Colon (tissue), 2 donors: ENCODE measurements at regions not wholly inside any gene's neighbourhood (a gene's known extent, or its start where the extent isn't known, plus 50 kb on each side); places are given as distances from the start of the nearest gene placed in this dataset.
"Not testable (repeated sequence)": the region's sequence is repeated elsewhere in the genome, so short reads cannot be mapped to it uniquely, and the experiment has no call there.

Experiments
- FAIRE-seq: peaks from 2 replicates; lab custom pipeline; 2012; peaks lifted over from hg19 to GRCh38; lab: Jason Lieb, UNC
- donor health status: control.
- donor health status: control.

DNA sequence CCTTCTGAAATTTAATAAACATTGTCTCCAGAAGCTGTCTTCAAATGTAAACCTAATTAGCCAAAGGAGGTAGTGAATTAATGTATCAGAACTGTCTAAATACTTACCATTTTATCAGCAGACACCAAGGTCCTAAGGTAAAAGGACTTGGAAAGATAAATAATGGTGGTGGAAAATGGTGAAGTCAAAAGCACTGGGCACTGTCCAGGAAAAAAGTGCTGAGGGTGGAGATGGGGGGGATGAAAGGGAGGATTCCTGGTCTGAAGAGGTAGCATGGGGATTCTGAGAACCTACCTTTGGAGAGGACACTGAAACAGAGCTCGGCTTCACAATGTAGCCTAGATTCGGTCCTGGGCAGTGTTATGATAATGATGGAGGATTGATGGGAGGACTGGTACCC lies 149.0 kb upstream of the DPH6 start:
- FAIRE-seq, result no peak

- FAIRE-seq, result no peak
Observed at GRCh38 chr15:35696767-35697231, 150.8 kb upstream of the DPH6 start.

- FAIRE-seq, result no peak
Observed at GRCh38 chr15:35697549-35698299, 151.8 kb upstream of the DPH6 start.

DNA sequence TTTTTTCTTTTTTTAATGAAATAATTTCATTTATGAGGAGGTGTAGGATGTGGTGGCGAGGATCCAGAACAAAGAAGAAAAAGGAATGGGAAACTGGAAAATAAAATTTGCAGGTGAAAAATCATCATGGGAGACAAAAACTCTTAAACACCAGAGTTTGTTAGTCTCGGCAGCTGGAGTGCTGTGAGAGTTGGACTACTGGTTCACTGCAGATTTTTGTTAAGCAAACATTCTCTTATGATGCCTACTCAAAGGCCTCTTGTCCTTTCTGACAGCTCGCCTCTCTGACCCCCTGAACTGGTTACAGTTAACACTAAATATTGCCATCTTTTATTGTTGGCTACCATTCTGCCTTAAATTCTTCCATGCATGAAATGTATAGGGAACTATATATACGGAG lies 152.4 kb upstream of the DPH6 start:
- no peak for FAIRE-seq

- no peak for FAIRE-seq
Observed at GRCh38 chr15:35698966-35699575, 153.1 kb upstream of the DPH6 start.

DNA sequence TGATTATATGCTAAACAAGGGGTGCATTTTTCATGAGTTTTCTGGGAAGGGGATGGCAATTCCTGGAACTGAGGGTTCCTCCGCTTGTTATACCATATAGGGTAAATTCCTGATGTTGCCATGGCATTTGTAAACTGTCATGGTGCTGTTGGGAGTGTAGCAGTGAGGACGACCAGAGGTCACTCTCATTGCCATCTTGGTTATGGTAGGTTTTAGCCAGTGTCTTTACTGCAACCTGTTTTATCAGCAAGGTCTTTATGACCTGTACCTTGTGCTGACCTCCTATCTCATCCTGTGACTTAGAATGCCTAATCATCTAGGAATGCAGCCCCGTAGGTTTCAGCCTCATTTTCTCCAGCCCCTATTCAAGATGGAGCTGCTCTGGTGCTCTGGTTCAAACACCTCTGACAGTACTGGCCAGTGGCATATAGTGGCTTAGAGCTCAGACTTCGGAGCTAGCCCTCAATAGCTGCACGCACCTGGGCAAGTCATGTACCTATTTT lies 154.2 kb upstream of the DPH6 start:
- not testable (repeated sequence) for FAIRE-seq

DNA sequence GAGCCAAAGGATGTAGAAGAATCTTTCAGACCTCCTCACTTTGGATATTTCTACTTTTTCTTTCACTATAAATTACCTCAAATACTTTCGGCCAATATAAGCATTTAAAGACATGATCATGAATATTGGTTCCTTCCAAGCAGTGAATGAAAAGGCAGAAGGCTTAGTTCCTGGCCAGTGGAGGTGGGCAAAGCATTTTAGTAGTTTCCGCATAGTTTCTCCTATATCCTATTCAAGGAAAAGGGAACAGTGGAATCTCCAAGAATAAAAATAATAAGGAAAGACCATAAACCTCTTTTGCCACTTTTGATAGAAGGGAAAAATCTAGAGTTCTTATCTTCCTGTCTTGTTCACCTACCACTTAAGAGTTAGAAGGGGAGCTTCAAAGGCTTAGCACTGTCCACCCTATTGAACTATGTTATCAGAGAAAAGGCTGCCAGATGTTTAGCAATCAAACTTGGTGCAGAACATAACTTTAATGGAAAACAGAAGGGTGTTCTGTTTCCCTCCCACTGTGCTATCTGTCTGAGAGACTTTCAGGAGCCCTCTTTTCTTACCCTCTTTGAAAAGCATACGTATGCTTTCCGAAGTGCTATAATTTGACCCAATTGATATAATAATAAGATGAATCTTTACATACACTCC lies 155.6 kb upstream of the DPH6 start:
- no peak for FAIRE-seq

GRCh38 chr15:35702946-35703495 lies 157.1 kb upstream of the DPH6 start:
- no peak for FAIRE-seq

DNA sequence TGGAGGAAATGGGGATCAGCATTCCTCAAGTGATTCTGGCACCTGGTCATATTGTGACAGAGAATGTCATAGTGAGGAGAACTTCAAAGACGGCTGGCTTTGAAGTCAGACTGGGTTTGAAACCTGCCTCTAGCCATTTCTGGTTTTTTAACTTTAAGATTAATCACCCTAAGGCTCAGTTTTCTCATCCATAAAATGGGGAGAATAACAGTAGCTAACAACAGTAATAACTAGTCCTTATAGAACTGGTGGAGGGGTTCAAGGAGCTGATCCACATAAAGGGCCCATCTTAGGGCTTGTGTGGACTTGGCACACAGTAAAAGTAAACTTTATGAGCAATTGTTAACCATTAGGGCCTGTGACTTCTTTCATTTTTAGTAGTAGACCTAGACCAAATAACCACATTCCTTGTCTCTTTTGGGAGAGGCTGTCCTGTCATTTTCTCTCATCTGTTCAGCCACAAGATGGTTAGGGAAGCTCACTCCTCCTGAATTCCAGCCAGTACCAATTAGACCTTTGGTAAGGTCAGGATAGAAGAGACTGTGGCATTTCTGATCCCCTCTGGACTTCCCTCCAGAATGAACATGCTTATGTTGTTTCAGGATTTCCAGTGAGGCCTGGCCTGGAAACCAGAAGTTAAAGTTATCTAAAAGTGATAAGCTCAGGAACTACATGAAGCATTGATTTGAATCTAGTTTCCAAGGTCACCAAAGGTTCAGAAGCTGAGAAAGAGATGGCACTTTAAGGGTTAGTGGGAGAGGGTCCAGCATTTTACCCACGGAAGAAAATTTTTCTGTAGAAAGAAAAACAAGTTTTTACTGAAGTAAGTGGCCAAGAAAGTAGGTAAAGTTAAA lies 159.3 kb upstream of the DPH6 start:
- no peak for FAIRE-seq

DNA sequence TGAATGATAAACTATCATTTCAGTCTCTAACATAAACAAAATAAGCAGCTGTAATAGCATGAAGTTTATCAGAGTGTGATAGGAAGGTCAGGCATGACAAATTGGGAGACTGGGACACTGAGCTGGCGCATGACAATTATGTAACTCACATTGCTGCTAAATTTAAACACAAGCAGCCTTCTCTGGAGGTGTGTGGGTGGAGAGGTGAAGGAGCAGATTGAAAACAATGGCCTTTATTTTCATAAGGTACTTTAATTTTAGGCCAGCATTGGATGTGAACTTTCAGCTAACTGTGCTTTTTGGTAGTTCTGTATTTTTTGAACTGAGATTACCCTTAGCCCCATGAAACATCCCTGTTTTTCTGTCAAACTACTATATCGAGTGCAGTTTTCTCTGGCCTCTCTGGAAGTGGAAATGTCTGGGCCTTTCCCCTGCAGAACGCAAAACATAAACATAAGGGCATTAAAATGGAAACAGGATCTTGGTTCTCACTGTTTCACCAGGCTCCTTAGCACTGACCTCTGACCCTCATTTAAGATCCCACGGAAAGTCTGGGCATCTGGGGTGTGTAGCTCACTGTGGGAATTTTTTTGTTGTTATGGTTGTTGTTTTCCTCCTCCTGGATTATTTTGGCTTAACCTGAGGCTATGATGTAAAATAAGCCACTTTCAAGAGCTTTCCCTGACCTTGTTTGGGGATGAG lies 160.1 kb upstream of the DPH6 start:
- FAIRE-seq, result no peak

GRCh38 chr15:35712956-35713355 lies 167.0 kb upstream of the DPH6 start:
- no peak for FAIRE-seq

GRCh38 chr15:35713733-35714132 lies 167.8 kb upstream of the DPH6 start:
- FAIRE-seq, result no peak

DNA sequence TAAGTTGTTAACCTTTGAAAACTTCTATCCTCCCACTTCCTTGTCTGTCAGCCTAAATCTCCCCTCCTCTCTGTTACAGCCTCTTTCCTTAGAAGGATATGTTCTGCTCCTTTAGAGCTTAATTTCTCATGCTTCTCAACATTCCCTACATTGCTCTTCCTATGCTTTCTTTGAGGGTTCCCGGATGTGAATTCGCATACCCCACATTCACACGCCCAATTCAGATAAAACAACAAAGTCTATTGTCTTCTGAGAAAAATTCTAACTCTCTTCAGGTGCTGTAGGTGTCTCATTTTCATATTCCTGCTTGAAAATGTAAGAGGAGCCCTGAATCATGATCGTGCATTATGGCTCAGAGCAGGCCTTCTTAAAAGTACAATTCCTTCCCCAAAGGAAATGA lies 171.8 kb upstream of the DPH6 start:
- FAIRE-seq, result no peak

- FAIRE-seq, result no peak
Observed at GRCh38 chr15:35720019-35720418, 174.1 kb upstream of the DPH6 start.

- no peak for FAIRE-seq
Observed at GRCh38 chr15:35720984-35721383, 175.0 kb upstream of the DPH6 start.

GRCh38 chr15:35721751-35722150 lies 175.8 kb upstream of the DPH6 start:
- no peak for FAIRE-seq

- FAIRE-seq, result no peak
Observed at GRCh38 chr15:35722501-35722900, 176.5 kb upstream of the DPH6 start.

- FAIRE-seq, result no peak
Observed at GRCh38 chr15:35723120-35723847, 177.3 kb upstream of the DPH6 start.

DNA sequence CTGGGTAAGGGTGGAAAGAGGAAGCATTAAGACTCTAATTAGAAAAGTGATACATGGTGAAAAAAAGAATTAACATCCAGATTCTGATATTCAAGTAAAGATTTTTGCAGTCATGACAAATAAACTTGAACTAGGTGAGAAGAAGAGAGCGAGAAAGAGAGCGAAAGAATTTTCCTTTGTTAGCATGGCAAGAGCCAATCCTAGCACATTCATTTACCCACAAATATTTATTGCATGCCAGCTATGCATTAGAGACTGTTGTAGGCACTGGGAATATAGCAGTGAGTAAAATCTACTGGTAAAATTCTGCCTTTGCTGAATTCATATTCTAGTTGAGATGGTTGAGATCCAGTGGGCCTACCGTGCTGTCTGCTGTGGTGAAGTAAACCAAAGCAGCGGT lies 177.9 kb upstream of the DPH6 start:
- FAIRE-seq, result no peak

- FAIRE-seq, result no peak
Observed at GRCh38 chr15:35724626-35725025, 178.7 kb upstream of the DPH6 start.

DNA sequence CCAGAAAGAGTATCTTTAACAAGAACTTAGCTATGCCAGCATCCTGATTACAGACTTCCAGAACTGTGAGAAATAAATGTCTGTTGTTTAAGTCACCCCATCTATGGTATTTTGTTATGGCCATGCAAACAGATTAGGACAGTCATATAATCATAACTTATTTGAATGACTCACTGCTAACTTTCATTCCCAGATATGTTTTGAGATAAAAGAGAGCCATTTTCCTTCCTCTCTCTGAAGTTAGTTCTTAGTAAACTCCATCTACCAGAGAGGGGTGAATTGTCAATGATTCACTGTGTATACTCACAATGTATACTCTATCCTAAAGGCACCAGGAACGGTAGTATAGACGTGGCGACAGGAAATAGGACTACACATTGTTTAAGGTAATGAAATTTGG lies 179.4 kb upstream of the DPH6 start:
- no peak for FAIRE-seq
